HEK293T (cell line): ENCODE measurements at regions not wholly inside any gene's neighbourhood (a gene's known extent, or its start where the extent isn't known, plus 50 kb on each side); places are given as distances from the start of the nearest gene placed in this dataset.

Experiments
- FOXM1 ChIP-seq: fragments of 450-650 bp; IDR thresholded peaks from 2 replicates; pipeline ENCODE4 v1.6.1; 2017; ENCODE audit warnings: mild to moderate bottlenecking, borderline replicate concordance
- LEF1 ChIP-seq: fragments of 450-650 bp; IDR thresholded peaks from 2 replicates; pipeline ENCODE4 v1.6.1; 2017; ENCODE audit warnings: mild to moderate bottlenecking, borderline replicate concordance

GRCh38 chr18:75346671-75347070 is 80.8 kb downstream of the SMIM21 start:
- TF ChIP-seq LEF1, result no peak
- TF ChIP-seq FOXM1, result no peak
